Lower lobe of right lung (tissue), 2 donors: ENCODE measurements at regions not wholly inside any gene's neighbourhood (a gene's known extent, or its start where the extent isn't known, plus 50 kb on each side); places are given as distances from the start of the nearest gene placed in this dataset.
A peak's percentile ranks its signal among the peaks of the same experiment; 100 is the strongest.

ENCODE experiments used
- ATAC-seq, 2 donors: fragments of 200-7000 bp; cut with Tn5 transposase; one replicate each; pipeline ENCODE4 v1.9.1; 2020 to 2022; ENCODE audit warnings: mild to moderate bottlenecking in 2 of 2, moderate library complexity in 2 of 2
- DNase-seq: peaks from one replicate; pipeline ENCODE4 v3.0.0-alpha.2; 2020
- H3K27ac ChIP-seq: fragments of 200-600 bp; one replicate; pipeline ENCODE4 v1.8.0; 2022
- H3K27me3 ChIP-seq: fragments of 200-600 bp; one replicate; pipeline ENCODE4 v1.8.0; 2022; ENCODE audit warnings: low read depth
- H3K36me3 ChIP-seq: fragments of 200-600 bp; one replicate; pipeline ENCODE4 v1.8.0; 2022; ENCODE audit warnings: mild to moderate bottlenecking
- H3K4me1 ChIP-seq: fragments of 200-600 bp; one replicate; pipeline ENCODE4 v1.8.0; 2022
- H3K4me3 ChIP-seq: fragments of 200-600 bp; one replicate; pipeline ENCODE4 v1.8.0; 2022; ENCODE audit warnings: mild to moderate bottlenecking
- H3K9me3 ChIP-seq: fragments of 200-600 bp; one replicate; pipeline ENCODE4 v1.8.0; 2022
- CTCF ChIP-seq: fragments of 200-600 bp; IDR thresholded peaks from one replicate; pipeline ENCODE4 v1.8.0; 2022; ENCODE audit warnings: antibody characterized with exemption, mild to moderate bottlenecking
- intact Hi-C: fragments of 100-400 bp; cut with DNase I; formaldehyde crosslinking; loops from one replicate; pipeline ENCODE4 v1.11.0; 2022
- donor health status: DM: no; HTN: yes; CAD: no; lungs with severe emphysema.

- Histone ChIP-seq H3K27me3 (no peaks in the 10 kb centered on the region), H3K27ac (no peak overlapping the region), H3K4me1 (no peaks in the 10 kb centered on the region), H3K4me3 (no peak overlapping the region), H3K9me3 (no peaks in the 10 kb centered on the region), H3K36me3 (no peaks in the 10 kb centered on the region)
- no peak for DNase-seq
- ATAC-seq, result no peak
- intact Hi-C loops, result no loop called here
- no peak for TF ChIP-seq CTCF
These were observed 89.0 kb upstream of the PNPT1 start for GRCh38 chr2:55782528-55783173.

GRCh38 chr2:55781542-55781941 is 87.9 kb upstream of the PNPT1 start:
- Histone ChIP-seq H3K9me3 (no peaks in the 10 kb centered on the region), H3K4me1 (no peaks in the 10 kb centered on the region), H3K4me3 (no peak overlapping the region), H3K36me3 (no peaks in the 10 kb centered on the region), H3K27ac (no peak overlapping the region), H3K27me3 (no peaks in the 10 kb centered on the region)
- DNase-seq (no peak), ATAC-seq (no peak)
- intact Hi-C loops, result no loop called here
- no peak for TF ChIP-seq CTCF

- Histone ChIP-seq H3K4me3 (no peak overlapping the region), H3K4me1 (no peaks in the 10 kb centered on the region), H3K27ac (no peak overlapping the region), H3K27me3 (no peaks in the 10 kb centered on the region), H3K9me3 (no peaks in the 10 kb centered on the region), H3K36me3 (no peaks in the 10 kb centered on the region)
- DNase-seq (no peak), ATAC-seq (no peak)
- intact Hi-C loops, result no loop called here
- TF ChIP-seq CTCF, result no peak
These were observed 87.1 kb upstream of the PNPT1 start for GRCh38 chr2:55780697-55781096.

- Histone ChIP-seq H3K36me3 (no peaks in the 10 kb centered on the region), H3K9me3 (no peaks in the 10 kb centered on the region), H3K27me3 (no peaks in the 10 kb centered on the region), H3K4me3 (no peak overlapping the region), H3K4me1 (no peaks in the 10 kb centered on the region), H3K27ac (no peak overlapping the region)
- ATAC-seq, result peak in 1 of 2 donors; percentile 37
- no peak for TF ChIP-seq CTCF
- intact Hi-C loops, result no loop called here
- DNase-seq, result no peak
These were observed 86.1 kb upstream of the PNPT1 start for GRCh38 chr2:55779459-55780421.

GRCh38 chr2:55776966-55777365 is 83.3 kb upstream of the PNPT1 start:
- H3K4me1 ChIP-seq, result peaks cover 7% of the 10 kb centered on the region
- intact Hi-C loops, result no loop called here
- ATAC-seq (no peak), DNase-seq (no peak)
- no peak overlapping the region for H3K27ac ChIP-seq
- no peaks in the 10 kb centered on the region for H3K9me3 ChIP-seq
- H3K36me3 ChIP-seq, result no peaks in the 10 kb centered on the region
- no peak overlapping the region for H3K4me3 ChIP-seq
- H3K27me3 ChIP-seq, result no peaks in the 10 kb centered on the region
- no peak for TF ChIP-seq CTCF
